ENCODE measurements at regions not wholly inside any gene's neighbourhood (a gene's known extent, or its start where the extent isn't known, plus 50 kb on each side); places are given as distances from the start of the nearest gene placed in this dataset.

DNA sequence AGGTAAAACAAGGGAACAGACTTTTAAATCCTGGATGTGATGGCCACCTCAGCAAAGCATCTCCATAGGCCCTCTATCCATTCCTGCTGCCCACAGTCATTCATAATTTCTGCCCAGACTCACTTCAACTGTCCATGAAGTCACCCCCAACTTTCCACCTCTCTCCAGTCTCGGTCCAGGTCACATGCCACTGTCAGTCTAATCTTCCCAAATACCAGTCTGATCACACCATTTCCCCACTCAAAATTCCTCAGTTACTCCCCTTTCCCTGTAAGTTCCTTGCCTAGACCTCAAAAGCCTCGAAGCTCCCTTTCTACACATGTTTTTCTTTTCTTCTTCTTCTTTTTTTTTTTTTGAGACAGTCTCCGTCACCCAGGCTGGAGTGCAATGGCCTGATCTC, 51.2 kb upstream of the HOPX start:
- WGBS, 2 donors = 55 to 63% methylated on average over 3 of the region's 3 CpGs
- H3K4me1 ChIP-seq = no peaks in the 10 kb centered on the region
- TF ChIP-seq, protein P1, sequence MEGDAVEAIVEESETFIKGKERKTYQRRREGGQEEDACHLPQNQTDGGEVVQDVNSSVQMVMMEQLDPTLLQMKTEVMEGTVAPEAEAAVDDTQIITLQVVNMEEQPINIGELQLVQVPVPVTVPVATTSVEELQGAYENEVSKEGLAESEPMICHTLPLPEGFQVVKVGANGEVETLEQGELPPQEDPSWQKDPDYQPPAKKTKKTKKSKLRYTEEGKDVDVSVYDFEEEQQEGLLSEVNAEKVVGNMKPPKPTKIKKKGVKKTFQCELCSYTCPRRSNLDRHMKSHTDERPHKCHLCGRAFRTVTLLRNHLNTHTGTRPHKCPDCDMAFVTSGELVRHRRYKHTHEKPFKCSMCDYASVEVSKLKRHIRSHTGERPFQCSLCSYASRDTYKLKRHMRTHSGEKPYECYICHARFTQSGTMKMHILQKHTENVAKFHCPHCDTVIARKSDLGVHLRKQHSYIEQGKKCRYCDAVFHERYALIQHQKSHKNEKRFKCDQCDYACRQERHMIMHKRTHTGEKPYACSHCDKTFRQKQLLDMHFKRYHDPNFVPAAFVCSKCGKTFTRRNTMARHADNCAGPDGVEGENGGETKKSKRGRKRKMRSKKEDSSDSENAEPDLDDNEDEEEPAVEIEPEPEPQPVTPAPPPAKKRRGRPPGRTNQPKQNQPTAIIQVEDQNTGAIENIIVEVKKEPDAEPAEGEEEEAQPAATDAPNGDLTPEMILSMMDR (IDR thresholded peaks at IDR 0.05) = no peak
- FAIRE-seq (no peak), ATAC-seq (no peak), DNase-seq (no peak)
- no peak overlapping the region for H3K27ac ChIP-seq
- H3K36me3 ChIP-seq = no peaks in the 10 kb centered on the region
- no peak overlapping the region for H3K4me3 ChIP-seq
- H3K27me3 ChIP-seq = no peaks in the 10 kb centered on the region
- intact Hi-C loops (cut with DNase I) = no loop called here
- no peaks in the 10 kb centered on the region for H3K9me3 ChIP-seq

DNA sequence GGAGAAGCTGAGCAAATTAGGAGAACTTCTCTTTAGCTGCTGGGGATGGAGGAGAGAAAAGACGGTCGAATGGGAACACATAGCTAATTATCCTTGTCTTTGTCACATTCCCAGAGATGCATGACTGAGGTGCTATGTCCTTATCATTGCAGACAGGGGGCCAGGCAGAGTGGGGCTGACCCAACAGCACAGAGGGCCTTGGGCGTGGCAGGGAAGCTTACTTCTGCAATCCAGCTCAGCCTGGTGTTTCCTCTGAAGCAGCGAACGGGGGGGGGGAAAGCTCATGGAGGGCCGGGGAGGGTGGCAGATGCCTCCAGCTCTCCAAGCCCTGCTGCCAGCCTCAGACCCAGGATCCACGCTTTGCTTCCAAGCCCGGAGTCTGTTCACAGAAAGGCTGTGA, 50.8 kb upstream of the HOPX start:
- no peaks in the 10 kb centered on the region for H3K9me3 ChIP-seq
- TF ChIP-seq, protein P1 (IDR thresholded peaks at IDR 0.05) = no peak
- DNase-seq = no peak
- no peak overlapping the region for H3K27ac ChIP-seq
- FAIRE-seq = no peak
- no peaks in the 10 kb centered on the region for H3K27me3 ChIP-seq
- 35 to 46% methylated on average over 8 of the region's 8 CpGs for whole genome bisulfite sequencing, 2 donors
- H3K36me3 ChIP-seq = no peaks in the 10 kb centered on the region
- ATAC-seq = no peak
- no peaks in the 10 kb centered on the region for H3K4me1 ChIP-seq
- intact Hi-C loops (cut with DNase I) = no loop called here
- no peak overlapping the region for H3K4me3 ChIP-seq
